HCT116 (cell line): ENCODE measurements at regions not wholly inside any gene's neighbourhood (a gene's known extent, or its start where the extent isn't known, plus 50 kb on each side); places are given as distances from the start of the nearest gene placed in this dataset.

Experiments
- ATAC-seq: fragments of 200-7000 bp; cut with Tn5 transposase; 2 replicates; pipeline ENCODE4 v1.9.1; 2020; ENCODE audit warnings: mild to moderate bottlenecking, moderate library complexity
- BruUV-seq: library from RNA; stranded (reverse); fragments of 400-500 nt; replicated peaks from 2 replicates; lab custom pipeline; 2021; lab: Mats Ljungman, UMichigan
- CTCF ChIA-PET: fragments of 300-600 bp; sonication (Branson Sonifier 250); formaldehyde crosslinking; loops from one replicate; lab custom pipeline; 2021; ENCODE audit warnings: antibody characterized with exemption; lab: Charles Lee
- POLR2A ChIA-PET: fragments of 300-600, 350-600 bp; sonication (Branson Sonifier 250); formaldehyde crosslinking; loops from one replicate; lab custom pipeline; 2021; ENCODE audit warnings: antibody characterized with exemption; lab: Charles Lee
- RAD21 ChIA-PET, 2 experiments: fragments of 300-600 bp; sonication (Branson Sonifier 250); formaldehyde crosslinking; loops; one replicate each; lab custom pipeline; 2023; ENCODE audit warnings: low total read pairs in 2 of 2; ENCODE audit not compliant: uncharacterized antibody in 2 of 2, unreplicated experiment in 2 of 2, low non-redundant PET in 1 of 2; lab: Charles Lee
- DNase-seq: peaks from one replicate; pipeline ENCODE4 v3.0.0-alpha.2; 2010; ENCODE audit warnings: low read depth, low spot score
- H2AFZ ChIP-seq: fragments of 200-600 bp; shearing (Covaris generic), sonication (generic); 2 replicates; pipeline ENCODE4 v1.6.1; 2017; ENCODE audit warnings: low read depth, mixed run types, mixed read lengths, antibody characterized with exemption, low read length; ENCODE audit not compliant: poor library complexity, severe bottlenecking
- H3K27ac ChIP-seq: 2 replicates; pipeline ENCODE4 v1.5.1; 2012; ENCODE audit warnings: low read depth, low read length
- H3K27me3 ChIP-seq: fragments of 200-600 bp; sonication (generic); 2 replicates; pipeline ENCODE4 v1.6.1; 2016; ENCODE audit warnings: mixed run types, low read length, mixed read lengths; ENCODE audit not compliant: insufficient read depth
- H3K36me3 ChIP-seq, 2 experiments: fragments of 200-500 bp in 1 of 2; fragments of 200-600 bp in 1 of 2; sonication (Bioruptor generic) in 1 of 2; sonication (generic) in 1 of 2; 2 replicates each; pipeline versions ENCODE4 v1.5.1 to v1.6.1; 2014 to 2016; ENCODE audit warnings: low read length in 2 of 2, inconsistent platforms in 1 of 2, mixed read lengths in 1 of 2, mixed run types in 1 of 2; ENCODE audit not compliant: insufficient read depth in 2 of 2, control insufficient read depth in 1 of 2
- H3K4me1 ChIP-seq, 2 experiments: fragments of 200-600 bp in 1 of 2; sonication (generic) in 1 of 2; 2 replicates each; pipeline versions ENCODE4 v1.5.1 to v1.6.1; 2012 to 2017; ENCODE audit warnings: low read length in 2 of 2, inconsistent platforms in 1 of 2, mild to moderate bottlenecking in 1 of 2, mixed read lengths in 1 of 2, mixed run types in 1 of 2, moderate library complexity in 1 of 2; ENCODE audit not compliant: insufficient read depth in 2 of 2, control insufficient read depth in 1 of 2
- H3K4me2 ChIP-seq: fragments of 200-600 bp; sonication (generic); 2 replicates; pipeline ENCODE4 v1.6.1; 2017; ENCODE audit warnings: mixed run types, low read length, mixed read lengths
- H3K4me3 ChIP-seq, 2 experiments: fragments of 200-600 bp in 1 of 2; sonication (generic) in 1 of 2; replicated peaks in 1 of 2; 2 replicates each; pipeline ENCODE4 v1.5.1; 2011 to 2016; ENCODE audit warnings: low read length in 2 of 2, control low read depth in 1 of 2, low read depth in 1 of 2, mild to moderate bottlenecking in 1 of 2, mixed read lengths in 1 of 2, mixed run types in 1 of 2
- H3K79me2 ChIP-seq: fragments of 200-600 bp; sonication (generic); 2 replicates; pipeline ENCODE4 v1.6.1; 2017; ENCODE audit warnings: mild to moderate bottlenecking, mixed run types, low read length, moderate library complexity, mixed read lengths; ENCODE audit not compliant: insufficient read depth
- H3K9ac ChIP-seq: fragments of 200-600 bp; sonication (generic); 2 replicates; pipeline ENCODE4 v1.6.1; 2016; ENCODE audit warnings: low read length, mixed read lengths
- H3K9me2 ChIP-seq: fragments of 200-600 bp; sonication (generic), shearing (Covaris generic); 2 replicates; pipeline ENCODE4 v1.6.1; 2017; ENCODE audit warnings: mixed run types, mild to moderate bottlenecking, moderate library complexity; ENCODE audit not compliant: insufficient read depth
- H3K9me3 ChIP-seq, 2 experiments: fragments of 200-500 bp in 1 of 2; fragments of 200-600 bp in 1 of 2; sonication (Bioruptor generic) in 1 of 2; sonication (generic) in 1 of 2; 2 replicates each; pipeline ENCODE4 v1.6.1; 2014 to 2017; ENCODE audit warnings: low read length in 2 of 2, mixed read lengths in 2 of 2, inconsistent platforms in 1 of 2, low read depth in 1 of 2, mild to moderate bottlenecking in 1 of 2, mixed run types in 1 of 2, moderate library complexity in 1 of 2; ENCODE audit not compliant: control insufficient read depth in 1 of 2, insufficient read depth in 1 of 2
- H4K20me1 ChIP-seq: fragments of 200-600 bp; sonication (generic), shearing (Covaris generic); 2 replicates; pipeline ENCODE4 v1.6.1; 2017; ENCODE audit warnings: mixed run types, mild to moderate bottlenecking, moderate library complexity; ENCODE audit not compliant: insufficient read depth
- FOSL1 ChIP-seq: IDR thresholded peaks from 2 replicates; pipeline ENCODE4 v1.6.1; 2012; ENCODE audit warnings: low read depth
- JUND ChIP-seq: IDR thresholded peaks from 2 replicates; pipeline ENCODE4 v1.6.1; 2012
- POLR2A ChIP-seq: IDR thresholded peaks from 2 replicates; pipeline ENCODE4 v1.7.0; 2011; ENCODE audit warnings: borderline replicate concordance; ENCODE audit not compliant: insufficient read depth, insufficient read length; ENCODE audit errors: extremely low read depth
- POLR2AphosphoS5 ChIP-seq: IDR thresholded peaks from 2 replicates; pipeline ENCODE4 v1.6.1; 2011; ENCODE audit warnings: mild to moderate bottlenecking, low read depth, low read length, moderate library complexity
- RAD21 ChIP-seq: IDR thresholded peaks from 2 replicates; pipeline ENCODE4 v1.6.1; 2012; ENCODE audit warnings: low read depth, mild to moderate bottlenecking
- SP1 ChIP-seq: IDR thresholded peaks from 2 replicates; pipeline ENCODE4 v1.6.1; 2012; ENCODE audit warnings: low read depth
- SRF ChIP-seq: IDR thresholded peaks from 2 replicates; pipeline ENCODE4 v1.6.1; 2012; ENCODE audit warnings: low read depth
- TCF7L2 ChIP-seq: IDR thresholded peaks from 2 replicates; pipeline ENCODE4 v1.7.0; 2011; ENCODE audit warnings: borderline replicate concordance, inconsistent platforms; ENCODE audit not compliant: insufficient read depth, insufficient read length; ENCODE audit errors: extremely low read depth
- YY1 ChIP-seq: IDR thresholded peaks from 2 replicates; pipeline ENCODE4 v1.6.1; 2011; ENCODE audit warnings: low read length, low read depth, moderate library complexity, mild to moderate bottlenecking; ENCODE audit not compliant: insufficient replicate concordance; ENCODE audit errors: extremely low read depth
- ZFX ChIP-seq: fragments of 450-650 bp; IDR thresholded peaks from 2 replicates; pipeline ENCODE4 v1.6.1; 2017
- ZNF274 ChIP-seq: fragments of 200-500 bp; sonication (Bioruptor generic); IDR thresholded peaks from 2 replicates; pipeline ENCODE4 v1.6.1; 2014; ENCODE audit warnings: mild to moderate bottlenecking, low read depth, low read length, inconsistent platforms
- intact Hi-C: fragments of 100-400 bp; cut with micrococcal nuclease; formaldehyde crosslinking; loops from 2 replicates; pipeline ENCODE4 v1.10.0; 2022
- TF ChIP-seq, protein P1 (sequence below): IDR thresholded peaks from 2 replicates; pipeline ENCODE4 v1.6.1; 2012; ENCODE audit warnings: low read depth
- TF ChIP-seq, protein P2 (sequence below), 3 experiments: fragments of 200-600 bp in 1 of 3; sonication (generic) in 1 of 3; IDR thresholded peaks in 2 of 3; conservative IDR thresholded peaks in 1 of 3; 2 replicates each; pipeline ENCODE4 v1.5.1; 2012 to 2017; ENCODE audit warnings: low read depth in 2 of 3, low read length in 2 of 3, antibody characterized with exemption in 1 of 3, borderline replicate concordance in 1 of 3, control low read depth in 1 of 3, mild to moderate bottlenecking in 1 of 3, mixed read lengths in 1 of 3, mixed run types in 1 of 3, moderate library complexity in 1 of 3; ENCODE audit not compliant: insufficient read depth in 1 of 3

DNA sequence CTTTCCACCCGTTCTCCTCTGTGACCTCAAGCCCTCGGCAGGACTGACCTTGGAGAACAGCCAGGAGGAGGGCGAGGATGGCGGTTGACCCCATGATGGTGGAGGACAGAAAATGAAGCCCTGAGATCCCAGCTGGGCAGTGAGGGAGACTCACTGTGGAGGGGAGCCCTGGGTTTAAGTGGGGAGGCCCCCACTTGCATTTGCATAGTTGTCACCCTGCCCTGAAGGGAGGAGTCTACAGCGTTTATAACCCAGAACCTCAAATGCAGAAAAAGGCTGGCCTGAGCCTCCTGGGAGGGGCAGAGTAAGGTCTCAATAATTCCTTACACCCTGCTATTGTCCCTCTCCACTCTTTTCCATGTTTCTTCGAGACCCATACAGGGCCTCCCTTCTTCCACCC is 1052.7 kb downstream of the TMEM121 start:
- ChIA-PET RAD21 (no interaction called here), POLR2A (no interaction called here)

More for the DNA sequence above, 1052.7 kb downstream of the TMEM121 start:
- intact Hi-C loops, result no loop called here
- Histone ChIP-seq H3K9me2 (no peaks in the 10 kb centered on the region), H3K9me3 (peaks cover 7 to 14% of the 10 kb centered on the region in 2 experiments; a peak in 2 of 4 replicates)
- no peak for TF ChIP-seq ZNF274
- TF ChIP-seq ZFX, result no peak
- no peak for TF ChIP-seq POLR2A
- TF ChIP-seq SP1, result no peak
- TF ChIP-seq POLR2AphosphoS5, result no peak
- TF ChIP-seq TCF7L2, result no peak
- TF ChIP-seq, protein P1, sequence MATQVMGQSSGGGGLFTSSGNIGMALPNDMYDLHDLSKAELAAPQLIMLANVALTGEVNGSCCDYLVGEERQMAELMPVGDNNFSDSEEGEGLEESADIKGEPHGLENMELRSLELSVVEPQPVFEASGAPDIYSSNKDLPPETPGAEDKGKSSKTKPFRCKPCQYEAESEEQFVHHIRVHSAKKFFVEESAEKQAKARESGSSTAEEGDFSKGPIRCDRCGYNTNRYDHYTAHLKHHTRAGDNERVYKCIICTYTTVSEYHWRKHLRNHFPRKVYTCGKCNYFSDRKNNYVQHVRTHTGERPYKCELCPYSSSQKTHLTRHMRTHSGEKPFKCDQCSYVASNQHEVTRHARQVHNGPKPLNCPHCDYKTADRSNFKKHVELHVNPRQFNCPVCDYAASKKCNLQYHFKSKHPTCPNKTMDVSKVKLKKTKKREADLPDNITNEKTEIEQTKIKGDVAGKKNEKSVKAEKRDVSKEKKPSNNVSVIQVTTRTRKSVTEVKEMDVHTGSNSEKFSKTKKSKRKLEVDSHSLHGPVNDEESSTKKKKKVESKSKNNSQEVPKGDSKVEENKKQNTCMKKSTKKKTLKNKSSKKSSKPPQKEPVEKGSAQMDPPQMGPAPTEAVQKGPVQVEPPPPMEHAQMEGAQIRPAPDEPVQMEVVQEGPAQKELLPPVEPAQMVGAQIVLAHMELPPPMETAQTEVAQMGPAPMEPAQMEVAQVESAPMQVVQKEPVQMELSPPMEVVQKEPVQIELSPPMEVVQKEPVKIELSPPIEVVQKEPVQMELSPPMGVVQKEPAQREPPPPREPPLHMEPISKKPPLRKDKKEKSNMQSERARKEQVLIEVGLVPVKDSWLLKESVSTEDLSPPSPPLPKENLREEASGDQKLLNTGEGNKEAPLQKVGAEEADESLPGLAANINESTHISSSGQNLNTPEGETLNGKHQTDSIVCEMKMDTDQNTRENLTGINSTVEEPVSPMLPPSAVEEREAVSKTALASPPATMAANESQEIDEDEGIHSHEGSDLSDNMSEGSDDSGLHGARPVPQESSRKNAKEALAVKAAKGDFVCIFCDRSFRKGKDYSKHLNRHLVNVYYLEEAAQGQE, result no peak
- TF ChIP-seq, protein P2, sequence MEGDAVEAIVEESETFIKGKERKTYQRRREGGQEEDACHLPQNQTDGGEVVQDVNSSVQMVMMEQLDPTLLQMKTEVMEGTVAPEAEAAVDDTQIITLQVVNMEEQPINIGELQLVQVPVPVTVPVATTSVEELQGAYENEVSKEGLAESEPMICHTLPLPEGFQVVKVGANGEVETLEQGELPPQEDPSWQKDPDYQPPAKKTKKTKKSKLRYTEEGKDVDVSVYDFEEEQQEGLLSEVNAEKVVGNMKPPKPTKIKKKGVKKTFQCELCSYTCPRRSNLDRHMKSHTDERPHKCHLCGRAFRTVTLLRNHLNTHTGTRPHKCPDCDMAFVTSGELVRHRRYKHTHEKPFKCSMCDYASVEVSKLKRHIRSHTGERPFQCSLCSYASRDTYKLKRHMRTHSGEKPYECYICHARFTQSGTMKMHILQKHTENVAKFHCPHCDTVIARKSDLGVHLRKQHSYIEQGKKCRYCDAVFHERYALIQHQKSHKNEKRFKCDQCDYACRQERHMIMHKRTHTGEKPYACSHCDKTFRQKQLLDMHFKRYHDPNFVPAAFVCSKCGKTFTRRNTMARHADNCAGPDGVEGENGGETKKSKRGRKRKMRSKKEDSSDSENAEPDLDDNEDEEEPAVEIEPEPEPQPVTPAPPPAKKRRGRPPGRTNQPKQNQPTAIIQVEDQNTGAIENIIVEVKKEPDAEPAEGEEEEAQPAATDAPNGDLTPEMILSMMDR (IDR thresholded peaks at IDR 0.05 in 2 of 3, conservative IDR thresholded peaks at IDR 0.05 in 1 of 3; ENCODE audit: borderline replicate concordance in 1 of 3, insufficient read depth in 1 of 3, low read depth in 2 of 3, low read length in 2 of 3), result no peak
- no peak for TF ChIP-seq RAD21
- TF ChIP-seq FOSL1, result no peak
- TF ChIP-seq JUND, result no peak
- TF ChIP-seq YY1, result no peak
- no peak for TF ChIP-seq SRF
- TF ChIP-seq, all 23 proteins: peak for 0
- H3K4me2 ChIP-seq, result no peak overlapping the region
- H2AFZ ChIP-seq, result no peak overlapping the region
- no peaks in the 10 kb centered on the region for H3K27me3 ChIP-seq
- H3K9ac ChIP-seq, result no peak overlapping the region
- H3K4me3 ChIP-seq, result no peak overlapping the region
- no peak overlapping the region for H3K27ac ChIP-seq
- CTCF ChIA-PET, result no interaction called here
- H3K79me2 ChIP-seq, result no peaks in the 10 kb centered on the region
- no TSS peak for BruUV-seq
- no peaks in the 10 kb centered on the region for H3K4me1 ChIP-seq
- DNase-seq (no peak), ATAC-seq (no peak)
- H3K36me3 ChIP-seq, result no peaks in the 10 kb centered on the region
- H4K20me1 ChIP-seq, result no peaks in the 10 kb centered on the region
